GM18868 (cell line): ENCODE measurements at regions not wholly inside any gene's neighbourhood (a gene's known extent, or its start where the extent isn't known, plus 50 kb on each side); places are given as distances from the start of the nearest gene placed in this dataset.
A peak's percentile ranks its signal among the peaks of the same experiment; 100 is the strongest.
"Not testable (repeated sequence)": the region's sequence is repeated elsewhere in the genome, so short reads cannot be mapped to it uniquely, and the experiment has no call there.

Experiments
- ATAC-seq: cut with Tn5 transposase; IDR thresholded peaks from one replicate; pipeline ENCODE4 v1.9.1; 2021; ENCODE audit warnings: mild to moderate bottlenecking, moderate library complexity; ENCODE audit not compliant: unreplicated experiment

DNA sequence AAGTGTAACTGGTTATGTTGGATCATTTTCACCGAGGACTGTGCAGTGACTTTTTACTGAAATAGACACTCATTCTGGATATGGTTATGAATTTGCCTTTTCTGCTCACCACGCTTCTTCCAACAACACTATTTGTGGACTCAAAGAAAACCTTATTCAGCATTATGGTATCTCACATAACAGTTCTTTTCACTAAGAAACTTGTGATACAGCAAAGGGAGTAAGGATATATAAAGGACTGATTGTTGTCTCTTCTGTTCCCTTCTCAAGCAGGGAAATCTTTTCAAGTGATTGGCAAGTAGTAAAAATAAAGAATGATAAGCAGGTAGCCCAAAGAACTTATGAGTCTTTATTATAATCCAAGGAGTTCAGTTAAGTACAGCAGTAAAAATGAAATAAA is 131.5 kb upstream of the SV2C start:
- no peak for ATAC-seq

DNA sequence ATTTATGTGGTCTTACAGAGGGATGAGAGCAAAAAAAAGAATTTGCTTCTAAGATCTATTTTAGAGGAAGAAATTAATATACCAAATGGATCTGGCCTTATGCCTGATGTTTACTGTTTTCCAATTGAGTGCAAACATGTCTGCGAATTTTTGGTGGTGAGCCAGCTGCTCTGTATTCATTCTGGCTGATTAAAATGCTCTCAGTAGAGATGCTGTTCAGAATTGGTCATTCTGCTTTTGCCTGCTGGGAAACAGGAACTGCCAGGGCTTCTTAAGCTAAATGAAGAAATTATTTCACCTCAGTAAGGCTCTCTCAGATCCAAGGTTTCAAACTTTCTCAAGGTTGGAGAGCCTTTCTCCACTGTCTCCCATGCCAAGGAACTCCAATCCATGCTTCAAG is 132.0 kb upstream of the SV2C start:
- ATAC-seq: no peak

DNA sequence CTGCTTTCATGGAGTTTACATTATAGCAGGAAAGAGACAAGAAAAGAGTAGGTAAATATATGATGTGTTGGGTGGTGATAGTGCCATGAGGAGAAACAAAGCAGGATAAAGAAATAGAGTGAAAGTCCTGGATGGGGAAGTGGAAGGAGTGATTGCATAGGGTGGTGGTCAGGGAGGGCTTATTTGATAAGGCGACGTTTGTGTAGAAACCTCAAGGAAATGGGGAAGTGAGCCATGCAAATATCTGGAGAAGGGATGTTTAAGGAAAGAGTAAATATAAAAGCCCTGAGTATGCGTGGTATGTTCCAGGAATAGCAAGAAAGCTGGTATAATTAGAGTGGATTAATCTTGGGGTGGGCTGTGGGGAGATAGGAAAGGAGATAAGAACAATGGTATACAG is 134.7 kb upstream of the SV2C start:
- ATAC-seq: no peak

DNA sequence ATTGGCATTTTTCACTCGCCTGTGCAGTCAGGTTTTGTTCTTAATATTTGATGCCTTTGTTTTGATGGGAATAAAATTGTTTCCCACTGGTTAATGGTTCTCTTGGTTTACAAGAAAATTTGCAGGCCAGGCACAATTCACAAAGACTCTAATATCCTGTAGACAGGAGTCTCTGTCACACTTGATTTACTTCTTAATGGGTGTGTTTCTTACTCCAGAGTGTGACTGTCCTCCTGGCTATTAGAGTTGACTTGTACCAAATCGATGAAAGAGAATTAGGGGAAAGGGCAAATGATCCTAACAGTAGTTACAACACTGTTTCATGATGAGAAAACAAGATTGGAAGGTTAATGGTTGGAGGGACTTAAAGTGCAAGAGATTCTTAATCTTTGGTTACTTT is 142.8 kb upstream of the SV2C start:
- ATAC-seq: no peak

DNA sequence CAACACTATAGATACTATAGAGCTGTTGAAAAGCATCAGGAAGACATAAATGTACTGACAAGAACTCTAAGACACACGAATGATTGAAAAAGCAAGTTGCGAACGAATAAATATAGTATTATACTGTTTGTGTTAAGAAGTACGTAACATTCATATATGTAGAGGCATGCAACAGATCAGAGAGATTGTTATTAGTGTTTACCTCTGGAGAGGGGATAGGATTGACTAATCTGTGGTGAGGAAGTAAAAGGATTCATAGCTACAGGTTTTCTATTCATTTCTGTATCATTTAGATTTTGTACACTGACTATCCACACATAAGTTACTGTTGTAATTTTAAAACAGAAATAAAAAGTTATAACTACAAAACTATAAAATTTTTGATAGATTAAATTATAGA is 147.6 kb upstream of the SV2C start:
- no peak for ATAC-seq

DNA sequence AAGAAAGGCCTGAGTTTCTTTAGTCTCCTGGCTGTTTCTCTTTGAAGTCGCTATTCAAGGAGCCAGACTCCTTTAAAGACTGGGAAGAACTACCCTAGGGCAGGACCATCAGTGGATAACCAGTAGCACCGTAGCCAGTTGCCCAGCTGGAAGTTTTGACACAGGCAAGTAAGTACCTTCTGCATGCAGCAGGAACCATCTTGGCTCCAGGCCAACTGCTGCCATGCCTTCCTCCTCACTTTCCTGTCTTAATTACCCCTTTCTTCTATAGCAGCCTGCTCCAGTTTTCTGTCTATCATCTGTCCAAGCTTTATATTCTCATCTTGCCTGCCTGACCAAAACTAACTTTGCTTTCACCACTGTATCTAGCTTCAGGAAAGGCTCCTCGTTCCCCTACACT is 149.7 kb upstream of the SV2C start:
- no peak for ATAC-seq

DNA sequence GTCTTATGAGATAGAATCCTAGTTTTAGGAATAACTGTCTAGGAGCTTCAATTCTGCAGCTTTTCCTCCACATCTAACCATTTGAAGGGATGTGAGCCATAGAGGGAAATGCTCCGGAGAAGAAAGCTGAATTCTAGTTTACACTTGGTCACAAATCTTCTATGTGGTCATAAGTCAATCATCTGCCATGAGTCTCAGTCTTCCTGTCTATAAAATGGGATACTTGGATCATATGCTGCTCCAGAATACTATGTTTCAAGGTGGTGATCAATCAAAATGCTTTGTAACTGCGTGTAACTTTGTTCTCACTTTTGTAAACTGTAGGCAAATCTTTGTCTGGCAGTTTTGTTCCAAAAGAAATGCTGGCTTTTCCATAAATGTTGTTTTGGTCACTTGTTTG is 152.0 kb upstream of the SV2C start:
- ATAC-seq: no peak

DNA sequence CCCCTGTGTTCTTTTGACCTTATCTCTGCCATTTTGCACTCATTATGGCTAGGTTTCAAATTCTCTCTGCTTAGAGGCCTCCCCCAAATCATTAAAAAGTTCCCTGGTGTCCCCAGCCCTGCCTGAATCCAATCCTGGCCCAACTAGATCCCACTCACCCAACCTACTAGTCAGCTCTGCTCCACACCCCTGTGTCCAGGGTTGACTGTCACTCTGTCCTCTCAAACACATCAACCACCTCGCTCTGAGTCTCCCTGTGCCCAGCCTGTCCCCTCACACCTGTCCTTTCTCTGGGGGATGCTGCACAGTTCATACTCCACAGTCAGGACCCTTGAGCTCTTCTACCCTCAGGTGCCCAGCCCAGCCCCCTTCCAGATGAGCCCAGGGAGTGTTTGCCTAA is 154.2 kb upstream of the SV2C start:
- ATAC-seq: no peak

DNA sequence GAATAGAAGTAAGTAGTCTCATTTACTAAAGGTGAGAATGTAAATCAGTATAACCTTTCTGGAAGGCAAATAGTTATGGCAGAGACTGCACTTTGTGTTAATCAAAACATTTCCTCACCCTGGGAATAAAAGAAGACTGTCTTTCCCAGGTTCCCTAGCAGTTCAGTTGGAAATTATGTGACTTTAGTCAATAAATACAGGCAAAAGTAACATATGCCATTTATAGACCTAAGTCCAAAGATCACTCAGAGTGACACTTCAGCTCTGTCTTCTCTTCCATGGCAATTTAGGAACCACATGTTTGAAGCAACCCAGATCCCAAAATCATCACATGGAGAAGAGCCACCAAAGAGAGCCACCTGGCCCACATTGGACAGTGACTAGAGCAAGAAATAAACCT is 160.7 kb upstream of the SV2C start:
- no peak for ATAC-seq

DNA sequence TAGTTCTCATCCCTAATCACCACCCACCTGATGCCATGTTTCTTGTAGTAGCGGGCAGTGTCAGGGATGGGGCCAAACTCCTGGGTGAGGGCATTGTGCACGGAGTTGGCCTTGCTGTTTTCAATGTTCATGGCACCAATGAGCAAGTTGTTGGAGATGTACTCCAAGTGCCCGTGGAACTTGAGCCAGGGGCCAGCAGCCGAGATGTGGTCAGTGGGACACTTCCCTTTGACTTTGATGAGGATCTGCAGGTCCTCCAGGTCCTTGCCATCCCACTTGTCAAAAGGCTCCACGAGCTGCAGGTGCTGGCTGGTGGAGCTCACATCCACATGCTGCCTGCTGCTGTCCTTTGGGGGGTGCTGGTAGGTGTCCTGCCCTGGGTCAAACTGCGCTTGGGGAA is 162.2 kb upstream of the SV2C start:
- no peak for ATAC-seq

DNA sequence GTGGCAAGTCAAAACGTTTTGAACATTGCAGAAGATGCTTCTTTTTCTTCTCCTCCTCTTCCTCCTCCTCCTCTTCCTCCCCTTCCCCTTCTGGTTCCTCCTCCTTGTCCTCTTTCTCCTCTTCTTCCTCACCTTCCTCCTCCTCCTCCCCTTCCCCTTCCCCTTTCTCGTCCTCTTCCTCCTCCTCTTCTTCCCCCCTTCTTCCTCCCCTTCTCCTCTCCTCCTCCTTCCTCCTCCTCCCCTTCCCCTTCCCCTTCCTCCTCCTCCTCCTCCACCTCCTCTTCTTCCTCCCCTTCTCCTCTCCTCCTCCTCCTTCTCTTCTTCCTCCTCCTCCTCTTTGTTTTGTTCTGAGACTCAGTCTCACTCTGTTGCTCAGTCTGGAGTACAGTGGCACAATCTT is 167.0 kb upstream of the SV2C start:
- ATAC-seq: no peak

DNA sequence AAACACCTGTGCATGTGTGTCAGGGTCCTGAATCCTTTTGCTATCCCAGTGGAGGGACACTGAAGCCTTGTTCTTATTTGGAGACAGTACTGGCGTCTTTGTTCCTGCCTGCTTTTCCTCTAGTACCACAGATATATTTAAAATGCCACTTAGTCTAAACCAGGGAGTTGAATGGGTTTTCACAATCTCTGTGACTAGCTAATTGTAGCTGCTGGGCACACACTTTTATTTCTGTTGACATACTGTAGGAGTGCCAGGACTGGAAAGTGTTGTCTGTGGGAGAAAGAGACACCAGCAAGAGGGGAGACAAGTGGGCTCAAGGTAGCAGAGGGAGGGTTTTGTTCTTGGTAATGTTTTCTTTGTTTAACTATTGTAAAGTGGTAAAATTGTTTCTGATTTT is 174.0 kb upstream of the SV2C start:
- no peak for ATAC-seq

DNA sequence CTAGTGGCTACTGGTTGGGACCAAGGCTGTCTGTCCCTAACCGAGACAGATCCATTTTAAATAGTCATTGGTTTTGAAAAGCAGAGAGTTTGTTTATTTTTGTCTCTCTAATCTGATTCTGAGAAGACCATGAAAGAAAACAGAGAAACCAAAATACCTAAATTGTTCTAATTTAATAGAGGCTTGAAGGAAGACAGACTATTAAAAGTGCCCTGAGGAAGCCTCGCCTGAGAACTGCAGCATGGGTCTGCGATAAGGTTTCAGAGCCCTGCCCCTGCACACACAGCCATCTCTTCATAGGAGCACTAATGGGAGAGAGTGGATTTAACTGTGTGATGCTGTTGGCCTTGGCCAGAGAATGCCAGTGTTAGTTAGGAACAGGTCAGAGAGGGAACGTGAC is 175.5 kb upstream of the SV2C start:
- ATAC-seq: no peak

DNA sequence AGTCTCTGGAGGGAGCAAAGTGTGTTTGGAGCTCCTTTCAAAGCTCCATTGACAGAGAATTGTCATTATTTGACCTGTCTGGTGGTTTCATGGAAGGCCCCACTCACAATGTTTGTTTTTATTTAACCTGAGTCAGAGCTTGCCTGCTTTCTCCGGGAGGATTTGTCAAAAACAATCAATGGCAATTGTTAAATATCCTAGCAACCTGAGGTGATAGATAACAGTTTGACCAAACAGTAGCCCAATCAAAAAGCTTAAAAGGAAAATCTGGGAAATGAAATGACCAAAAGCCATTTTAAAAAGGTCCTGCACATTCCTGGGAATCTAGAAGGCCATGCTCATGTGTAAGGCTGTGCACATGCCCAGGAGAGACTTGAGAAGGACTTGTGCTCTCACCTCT is 177.2 kb upstream of the POC5 start:
- ATAC-seq: no peak

DNA sequence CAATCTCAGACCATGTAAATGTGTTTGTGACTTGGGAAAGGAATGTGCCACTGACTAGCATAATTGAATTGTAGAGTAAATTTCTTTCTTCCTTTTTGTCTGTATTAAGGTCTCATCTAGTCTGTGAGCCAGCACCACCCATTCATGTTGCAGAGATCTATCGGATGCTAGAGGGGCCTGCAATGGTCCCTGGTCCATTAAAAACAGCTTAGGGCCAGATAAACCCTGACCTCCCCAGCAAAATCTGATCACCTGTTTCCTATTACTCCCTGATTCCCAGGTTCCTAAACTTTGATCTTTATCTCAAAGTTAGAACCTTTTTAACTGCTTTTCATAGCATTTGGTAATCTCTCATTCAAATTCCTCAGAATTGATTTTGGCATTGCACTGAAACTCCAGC is 174.5 kb upstream of the POC5 start:
- ATAC-seq: no peak

DNA sequence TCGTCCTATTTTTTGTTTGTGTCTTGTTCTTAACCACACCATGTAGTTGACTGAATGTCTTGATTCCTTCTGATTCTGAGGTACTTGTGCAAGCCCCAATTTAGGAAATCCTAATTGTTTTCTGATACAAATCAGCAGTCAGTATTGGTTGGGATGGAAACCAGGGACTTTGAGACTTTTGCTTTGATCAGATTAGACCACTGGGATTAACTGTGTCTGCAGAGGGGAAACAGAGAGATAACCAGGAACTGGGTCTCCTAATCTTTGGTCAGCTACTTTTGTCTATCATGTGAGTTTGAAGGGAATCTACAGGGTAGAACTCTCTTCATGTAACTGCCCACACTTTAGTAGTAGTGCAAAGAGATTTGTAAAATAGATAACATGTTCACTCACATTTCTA is 173.8 kb upstream of the POC5 start:
- no peak for ATAC-seq

DNA sequence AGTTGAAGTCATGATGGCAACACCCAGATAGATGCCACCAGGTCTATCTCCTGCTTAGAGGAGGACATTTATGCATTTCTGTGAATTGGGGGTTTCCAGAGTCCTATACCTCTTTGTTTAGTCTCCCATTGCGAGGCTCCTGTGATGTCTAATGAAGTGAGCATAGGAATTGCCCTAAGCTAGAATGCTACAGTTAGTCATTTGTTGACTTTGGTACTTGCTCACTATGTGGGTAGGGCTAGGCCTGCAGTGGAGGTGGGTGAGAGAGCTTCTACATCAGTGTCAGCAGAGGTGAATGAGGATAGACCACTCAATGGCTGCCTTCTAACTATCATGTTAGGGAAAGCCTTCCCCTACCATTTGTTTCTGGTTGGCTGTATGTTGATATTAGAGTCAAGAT is 173.3 kb upstream of the POC5 start:
- peak; percentile 49 for ATAC-seq

DNA sequence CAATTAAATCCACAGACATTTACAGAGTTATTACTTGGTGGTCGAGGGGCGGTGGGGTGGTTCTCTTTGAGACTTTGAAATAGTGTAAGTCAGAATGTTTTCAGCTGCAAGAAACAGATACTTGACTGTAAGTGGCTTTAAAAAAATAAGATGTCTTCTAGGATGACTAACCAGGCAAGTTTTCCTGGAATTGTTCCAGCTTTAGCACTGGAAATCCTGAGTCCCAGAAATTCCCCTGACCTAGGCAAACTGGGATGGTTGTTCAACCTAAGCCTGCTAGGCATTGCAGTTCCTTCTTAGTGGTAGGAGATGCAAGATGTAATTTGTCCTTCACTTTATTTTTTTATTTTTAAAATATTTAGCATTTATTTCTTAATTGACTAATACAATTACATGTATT is 169.5 kb upstream of the POC5 start:
- ATAC-seq: no peak

DNA sequence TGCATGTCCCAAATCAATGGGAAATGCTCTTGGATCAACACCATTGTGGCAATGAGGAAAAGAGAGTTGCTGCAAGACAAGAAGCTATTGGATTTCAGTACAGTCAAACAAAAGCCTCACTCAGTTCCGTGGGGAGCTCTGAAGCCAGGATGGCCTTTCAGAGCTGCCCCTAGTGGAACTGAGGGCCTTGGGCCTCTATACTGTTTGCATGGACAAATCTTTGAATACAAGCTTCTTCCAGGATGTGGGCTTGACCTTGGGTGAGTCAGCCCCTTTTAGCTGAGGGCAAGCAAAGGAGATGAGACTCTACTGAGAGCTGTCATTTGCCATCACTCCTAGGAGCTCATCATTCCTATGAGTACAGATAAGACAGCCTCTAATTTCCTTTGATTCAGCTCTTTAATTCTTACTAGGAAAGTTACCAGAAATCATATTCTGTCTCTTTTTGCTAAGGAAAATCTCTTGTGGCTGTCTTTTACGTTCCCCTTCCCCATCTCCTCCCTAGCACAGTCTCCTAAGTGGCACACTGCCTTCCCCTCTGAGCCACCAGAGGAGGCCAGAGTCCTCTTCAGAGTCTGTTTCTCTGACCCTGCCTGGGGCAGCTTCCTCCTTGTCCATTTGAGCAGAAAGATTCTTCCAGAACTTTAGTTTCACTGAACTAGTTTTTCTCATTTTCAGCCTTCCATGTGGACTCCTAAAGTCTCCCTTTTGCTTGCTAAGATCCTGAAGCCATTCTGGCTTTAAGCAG is 168.8 kb upstream of the POC5 start:
- ATAC-seq: no peak

DNA sequence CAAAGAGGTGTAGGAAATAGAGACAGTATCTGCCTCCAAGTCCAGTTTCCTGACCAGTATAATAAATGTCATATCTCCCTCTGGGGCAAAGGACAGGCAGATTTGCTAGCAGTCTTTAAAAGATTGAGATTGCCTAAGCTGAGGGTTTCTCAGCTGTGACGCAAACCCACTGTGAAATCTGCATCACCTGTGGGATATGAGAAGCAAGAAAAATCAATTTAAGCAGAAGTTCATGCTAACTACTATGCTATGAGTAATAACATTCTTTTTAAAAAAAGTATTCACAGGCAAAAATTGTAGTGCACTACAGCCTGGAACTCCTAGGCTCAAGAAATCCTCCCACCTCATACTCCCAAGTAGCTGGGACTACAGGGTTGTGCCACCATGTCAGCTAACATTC is 168.1 kb upstream of the POC5 start:
- ATAC-seq: no peak

DNA sequence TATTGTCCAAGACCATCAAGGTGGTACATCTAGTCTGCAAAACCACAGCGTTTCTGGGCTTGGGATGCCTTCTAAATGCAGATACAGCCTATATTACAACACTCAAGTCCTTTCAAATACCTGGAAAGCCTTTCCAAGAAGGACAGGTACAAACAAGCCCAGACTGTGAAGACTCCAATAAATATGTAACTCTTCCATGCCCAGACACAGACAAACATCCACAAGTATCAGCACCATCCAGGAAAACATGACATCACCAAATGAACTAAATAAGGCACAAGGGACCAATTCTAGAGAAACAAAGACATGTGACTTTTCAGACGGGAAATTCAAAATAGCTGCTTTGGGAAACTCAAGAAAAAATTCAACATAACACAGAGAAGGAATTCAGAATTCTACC is 152.7 kb upstream of the POC5 start:
- ATAC-seq: no peak

DNA sequence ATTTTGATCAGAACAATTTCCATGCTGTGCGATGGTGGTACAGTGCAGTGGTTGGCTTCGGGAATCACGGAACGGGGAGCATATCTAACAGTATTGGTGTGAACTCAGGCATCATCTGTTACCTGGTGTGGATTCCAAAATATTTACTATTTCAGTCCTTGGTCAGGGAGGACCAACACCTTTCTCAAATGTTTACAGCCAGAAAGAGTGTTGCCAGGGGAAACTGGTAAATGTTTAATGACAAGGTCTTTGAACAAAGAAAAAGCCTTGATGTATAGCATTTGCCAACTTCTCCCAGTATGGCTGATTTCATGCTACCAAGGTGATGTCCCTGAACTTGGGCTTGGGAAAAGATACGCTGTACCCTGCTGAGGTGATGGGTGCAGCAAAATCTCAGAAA is 145.6 kb upstream of the POC5 start:
- ATAC-seq: no peak

DNA sequence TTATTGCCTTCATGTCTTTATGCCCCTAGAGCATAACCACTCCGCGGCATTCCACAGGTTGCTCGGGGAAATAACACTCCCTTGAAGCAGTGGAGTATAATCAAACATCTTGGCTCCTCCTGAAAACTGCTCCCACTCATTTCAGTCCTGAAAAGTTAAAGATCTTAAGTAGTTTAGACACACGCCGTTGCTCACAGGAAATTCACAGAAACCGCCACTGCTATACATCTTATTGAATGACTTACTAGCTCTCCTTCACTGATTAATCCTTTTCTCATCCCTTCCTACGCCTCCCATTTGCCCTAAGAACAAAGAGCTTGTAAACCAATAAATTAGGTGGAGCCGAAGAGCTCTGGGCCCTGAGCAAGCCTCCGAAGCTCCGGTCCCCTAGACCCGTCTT is 142.4 kb upstream of the POC5 start:
- not testable (repeated sequence) for ATAC-seq

DNA sequence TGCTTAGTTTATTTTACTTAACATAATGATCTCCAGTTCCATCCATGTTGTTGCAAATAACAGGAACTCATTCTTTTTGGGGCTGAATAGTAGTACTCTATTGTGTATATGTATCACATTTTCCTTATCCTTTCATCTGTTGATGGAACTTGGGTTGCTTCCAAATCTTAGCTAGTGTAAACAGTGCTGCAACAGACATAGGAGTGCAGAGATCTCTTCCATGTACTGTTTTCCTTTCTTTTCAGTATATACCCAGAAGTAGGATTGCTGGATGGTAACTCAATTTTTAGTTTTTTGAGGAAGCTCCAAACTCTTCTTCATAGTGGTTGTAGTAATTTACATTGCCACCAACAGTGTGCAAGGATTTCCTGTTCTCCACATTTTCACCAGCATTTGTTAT is 138.8 kb upstream of the POC5 start:
- no peak for ATAC-seq
